BJ (cell line): ENCODE measurements at regions not wholly inside any gene's neighbourhood (a gene's known extent, or its start where the extent isn't known, plus 50 kb on each side); places are given as distances from the start of the nearest gene placed in this dataset.

Experiments used
- CTCF ChIA-PET: fragments of 350-600 bp; formaldehyde crosslinking; extraction: SDS; loops from one replicate; lab custom pipeline; 2021; ENCODE audit warnings: antibody characterized with exemption, inconsistent platforms; lab: Yijun Ruan, JAX
- POLR2A ChIA-PET: fragments of 300-600 bp; sonication (Branson Sonifier 250); formaldehyde crosslinking; extraction: SDS; loops from one replicate; lab custom pipeline; 2021; ENCODE audit warnings: antibody characterized with exemption; lab: Charles Lee
- DNase-seq: peaks from one replicate; pipeline ENCODE4 v3.0.0-alpha.2; 2011; ENCODE audit warnings: low read depth
- H3K27me3 ChIP-seq: 2 replicates; pipeline ENCODE4 v1.6.0; 2011; ENCODE audit warnings: low read length; ENCODE audit not compliant: control insufficient read depth, insufficient read depth
- H3K36me3 ChIP-seq: 2 replicates; pipeline ENCODE4 v1.5.1; 2011; ENCODE audit warnings: low read length; ENCODE audit not compliant: control insufficient read depth, insufficient read depth
- H3K4me3 ChIP-seq: 2 replicates; pipeline ENCODE4 v1.5.1; 2011; ENCODE audit warnings: low read depth, mild to moderate bottlenecking, control low read depth, low read length
- CTCF ChIP-seq: IDR thresholded peaks from 2 replicates; pipeline ENCODE4 v1.5.1; 2011; ENCODE audit warnings: low read depth, mild to moderate bottlenecking, control low read depth, inconsistent platforms, low read length, moderate library complexity; ENCODE audit not compliant: insufficient read depth

- DNase-seq = no peak
- POLR2A ChIA-PET = no interaction called here
- Histone ChIP-seq H3K36me3 (no peaks in the 10 kb centered on the region), H3K4me3 (no peak overlapping the region), H3K27me3 (no peaks in the 10 kb centered on the region)
- no peak for TF ChIP-seq CTCF
- CTCF ChIA-PET = no interaction called here
Measured at GRCh38 chr5:93925321-93925720, 183.9 kb upstream of the POU5F2 start.

GRCh38 chr5:93924628-93925027 is 183.2 kb upstream of the POU5F2 start:
- no peak for DNase-seq
- CTCF ChIA-PET = no interaction called here
- Histone ChIP-seq H3K27me3 (no peaks in the 10 kb centered on the region), H3K4me3 (no peak overlapping the region), H3K36me3 (no peaks in the 10 kb centered on the region)
- TF ChIP-seq CTCF = no peak
- POLR2A ChIA-PET = no interaction called here

- no peak overlapping the region for H3K4me3 ChIP-seq
- CTCF ChIA-PET = no interaction called here
- no peak for TF ChIP-seq CTCF
- H3K36me3 ChIP-seq = no peaks in the 10 kb centered on the region
- no peaks in the 10 kb centered on the region for H3K27me3 ChIP-seq
- POLR2A ChIA-PET = no interaction called here
- DNase-seq = no peak
Measured at GRCh38 chr5:93922551-93922950, 181.2 kb upstream of the POU5F2 start.

DNA sequence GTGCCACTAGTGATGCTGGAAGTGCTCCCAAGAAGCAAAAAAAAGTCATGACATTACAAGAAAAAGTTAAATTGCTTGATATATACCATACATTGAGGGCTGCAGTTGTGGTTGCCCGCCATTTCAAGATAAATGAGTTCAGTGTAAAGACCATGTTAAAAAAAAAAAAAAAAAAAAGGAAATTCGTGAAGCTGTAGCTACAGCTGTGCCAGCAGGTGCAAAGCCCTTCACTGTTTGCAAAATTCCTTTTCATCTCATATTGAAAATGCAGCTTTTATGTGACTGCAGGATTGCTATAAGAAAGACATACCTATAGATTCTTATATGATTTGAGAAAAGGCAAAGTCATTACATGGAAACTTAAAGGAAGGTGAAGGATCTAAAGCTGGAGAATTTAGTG is 179.6 kb upstream of the POU5F2 start:
- no peaks in the 10 kb centered on the region for H3K36me3 ChIP-seq
- DNase-seq = no peak
- ChIA-PET POLR2A (no interaction called here), CTCF (no interaction called here)
- no peaks in the 10 kb centered on the region for H3K27me3 ChIP-seq
- no peak overlapping the region for H3K4me3 ChIP-seq
- no peak for TF ChIP-seq CTCF

- no peaks in the 10 kb centered on the region for H3K36me3 ChIP-seq
- H3K27me3 ChIP-seq = no peaks in the 10 kb centered on the region
- no peak for DNase-seq
- no peak for TF ChIP-seq CTCF
- ChIA-PET CTCF (no interaction called here), POLR2A (no interaction called here)
- H3K4me3 ChIP-seq = no peak overlapping the region
Measured at GRCh38 chr5:93916872-93917271, 175.5 kb upstream of the POU5F2 start.
